ENCODE measurements at regions not wholly inside any gene's neighbourhood (a gene's known extent, or its start where the extent isn't known, plus 50 kb on each side); places are given as distances from the start of the nearest gene placed in this dataset.

DNA sequence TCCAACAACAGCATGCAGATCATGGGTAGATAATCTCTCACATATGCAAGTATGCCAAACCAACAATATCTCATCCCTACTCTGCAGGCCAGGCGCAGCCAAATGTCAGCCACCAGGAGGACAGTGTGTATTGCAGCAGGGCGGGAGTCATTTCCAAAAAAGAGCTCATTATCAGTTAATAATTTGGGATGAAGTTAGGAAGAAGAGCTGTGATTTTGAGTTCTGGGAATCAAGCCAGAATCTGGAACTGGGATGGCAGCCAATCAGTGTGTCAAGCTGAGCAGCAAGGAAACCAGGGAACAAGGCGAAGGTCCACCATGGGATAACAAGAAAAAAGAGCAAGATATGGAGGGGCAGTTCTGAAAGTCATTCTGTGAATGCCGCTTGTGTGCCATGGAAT lies 88.2 kb upstream of the CAMK2D start:
- DNase-seq (ENCODE audit: low read depth): no peak

DNA sequence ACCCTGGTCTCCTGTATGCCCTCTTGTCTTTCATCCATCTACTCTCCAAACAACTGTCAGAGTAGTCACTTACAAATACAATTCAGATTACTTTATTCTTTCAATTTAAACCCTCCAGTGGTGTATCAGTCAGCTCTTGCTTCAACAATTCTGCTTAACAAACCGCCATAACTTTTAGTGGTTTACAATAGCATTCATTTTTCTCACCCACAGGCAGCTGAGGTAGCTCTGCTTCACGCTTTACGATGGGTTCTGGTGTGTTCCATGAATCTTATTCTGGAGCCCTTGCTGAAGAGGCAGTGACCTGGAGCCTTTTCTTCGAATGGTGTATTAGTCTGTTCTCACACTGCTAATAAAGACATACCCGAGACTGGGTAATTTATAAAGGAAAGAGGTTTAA lies 86.2 kb upstream of the CAMK2D start:
- no peak for DNase-seq (ENCODE audit: low read depth)

DNA sequence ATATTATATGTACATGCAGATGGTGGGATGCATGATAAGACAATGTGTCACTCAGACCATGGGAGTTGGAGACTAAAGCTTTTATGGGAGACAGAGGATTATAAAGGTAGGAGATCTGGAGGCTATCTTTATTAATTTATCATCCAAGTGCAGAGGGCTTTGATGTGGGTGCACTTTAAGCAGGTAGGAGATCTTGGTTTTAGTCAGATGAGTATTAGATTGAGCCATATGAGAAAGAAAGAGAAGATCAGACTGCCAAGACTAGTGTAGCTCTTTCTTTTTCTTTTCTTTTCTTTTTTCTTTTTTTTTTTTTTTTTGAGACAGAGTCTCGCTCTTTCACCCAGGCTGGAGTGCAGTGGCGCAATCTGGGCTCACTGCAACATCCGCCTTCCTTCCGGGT lies 84.9 kb upstream of the CAMK2D start:
- DNase-seq (ENCODE audit: low read depth): no peak

DNA sequence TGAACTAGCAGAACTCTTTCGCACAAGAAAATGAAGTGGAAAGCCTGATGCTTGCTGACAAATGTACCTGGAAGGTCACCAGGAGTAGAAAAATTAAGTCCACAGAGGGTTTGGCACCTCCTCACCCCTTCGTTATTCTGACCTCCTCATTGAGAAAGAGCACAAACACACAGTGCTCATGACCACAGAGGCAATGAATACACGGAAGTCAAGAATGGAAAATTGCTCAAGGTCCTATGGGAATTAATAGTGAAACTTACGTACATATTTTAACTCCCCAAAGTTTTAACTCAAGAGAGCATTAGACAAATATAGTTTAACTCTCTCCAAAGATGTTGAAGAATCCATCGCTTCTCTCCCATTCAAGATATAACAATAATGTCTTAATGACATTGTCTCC lies 83.6 kb upstream of the CAMK2D start:
- DNase-seq (ENCODE audit: low read depth): no peak

DNA sequence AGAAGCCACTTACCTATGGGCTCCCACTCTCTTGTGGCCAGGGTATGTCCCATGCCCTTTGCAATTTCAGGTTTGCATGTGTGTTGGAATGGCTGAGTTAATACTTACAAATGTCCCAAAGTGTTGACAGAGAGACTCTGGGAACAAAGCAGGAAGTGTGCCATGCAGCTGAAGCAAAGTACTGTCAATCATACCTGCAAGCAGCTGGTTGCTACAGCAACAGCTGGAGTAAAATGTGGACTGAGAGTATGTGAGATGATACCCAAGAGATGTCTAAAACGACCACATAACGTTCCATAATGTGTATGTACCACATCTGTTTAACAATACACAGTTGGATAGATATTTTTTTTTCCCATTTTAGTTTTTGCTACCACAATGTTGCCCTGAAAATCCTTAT lies 82.8 kb upstream of the CAMK2D start:
- no peak for DNase-seq (ENCODE audit: low read depth)

DNA sequence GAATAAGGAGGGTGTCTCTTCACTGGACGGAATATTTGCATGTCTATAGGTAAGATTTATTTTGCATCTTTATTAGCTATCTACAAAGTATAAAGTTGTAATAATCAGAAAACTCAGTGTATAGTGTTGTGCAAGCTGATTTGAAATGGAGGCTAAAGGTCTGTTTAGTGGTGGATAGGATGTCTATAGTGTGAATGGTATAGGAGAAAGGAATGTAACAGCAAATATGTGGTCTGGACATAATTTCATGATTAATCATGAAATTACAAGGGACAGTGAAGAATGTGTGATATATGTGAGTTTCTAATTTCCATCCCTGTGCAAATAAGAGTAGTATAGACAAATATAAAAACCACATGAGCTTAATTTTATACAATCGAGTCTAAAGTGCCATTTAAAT lies 79.3 kb upstream of the CAMK2D start:
- no peak for DNase-seq (ENCODE audit: low read depth)

DNA sequence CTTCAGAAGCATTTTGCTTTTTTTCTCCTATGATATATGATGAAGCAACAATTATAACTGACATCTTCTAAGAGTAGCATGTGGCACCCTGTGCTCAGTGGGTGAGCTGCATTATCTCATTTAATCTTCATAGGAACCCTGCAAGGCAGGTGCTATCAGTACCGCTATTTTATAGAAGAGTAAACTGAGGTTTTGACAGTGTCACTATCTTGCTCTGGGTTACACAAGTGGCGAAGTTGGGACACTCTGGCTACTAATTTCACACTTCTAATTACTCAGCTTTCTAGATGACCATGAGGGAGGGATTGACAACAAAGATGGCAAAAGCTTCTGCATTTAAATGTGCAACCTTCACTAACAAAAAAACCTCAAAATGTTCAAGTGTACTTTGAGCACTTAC lies 76.9 kb upstream of the CAMK2D start:
- no peak for DNase-seq (ENCODE audit: low read depth)

DNA sequence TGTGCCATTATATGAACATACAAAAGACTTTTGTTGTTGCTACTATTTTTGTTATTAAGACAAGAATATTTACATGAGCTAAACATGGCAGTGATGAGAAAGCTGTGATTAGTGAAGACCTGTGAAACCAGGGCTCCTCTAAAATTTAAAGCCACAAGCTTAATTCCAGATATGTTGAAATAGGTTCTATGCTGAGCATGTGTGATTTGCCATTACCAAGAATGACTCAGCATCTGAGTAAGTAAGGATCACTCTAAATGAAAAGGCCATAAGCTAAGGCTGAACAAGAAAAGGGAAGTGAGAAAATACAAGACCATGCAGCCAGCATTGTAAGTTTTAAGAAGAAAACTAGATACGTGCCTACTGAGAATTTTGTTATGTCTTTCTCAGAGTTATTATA lies 75.9 kb upstream of the CAMK2D start:
- DNase-seq (ENCODE audit: low read depth): peak; percentile 69

DNA sequence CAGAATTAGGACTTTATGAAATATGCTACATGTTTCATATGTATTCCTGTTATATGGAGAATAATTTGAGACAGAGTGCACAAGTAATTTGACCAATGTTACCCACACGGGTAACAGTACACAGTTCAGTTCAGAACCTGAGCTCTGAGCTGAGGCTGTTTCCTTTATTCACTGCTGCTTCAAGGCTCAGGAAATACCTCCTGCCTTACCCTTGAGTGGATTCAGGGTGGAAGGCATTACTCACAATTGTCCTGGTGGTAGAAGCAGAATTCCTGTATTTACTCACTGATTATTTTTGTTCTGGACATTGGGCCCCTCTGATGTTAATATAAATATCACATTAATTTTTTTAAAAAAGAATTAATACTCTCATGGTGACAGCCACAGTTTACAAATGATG lies 73.5 kb upstream of the CAMK2D start:
- DNase-seq (ENCODE audit: low read depth): no peak

DNA sequence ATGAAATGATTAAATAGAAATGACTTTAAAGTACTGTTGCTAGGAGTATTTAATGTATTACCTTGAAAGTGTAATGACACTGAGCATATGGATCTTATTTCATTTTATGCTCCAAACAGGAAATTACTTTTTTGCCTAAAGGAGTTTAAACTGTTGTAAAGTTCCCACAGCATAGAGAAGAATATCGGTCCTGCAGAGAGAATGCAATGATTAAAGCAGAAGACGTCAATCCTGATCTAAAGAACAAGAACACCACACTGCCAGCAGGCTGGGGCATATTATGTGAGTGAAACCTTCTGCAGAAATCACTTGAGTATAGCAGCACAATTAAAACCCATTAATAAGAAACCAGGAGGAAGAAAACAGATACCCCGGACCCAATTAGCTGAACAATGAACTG lies 72.8 kb upstream of the CAMK2D start:
- DNase-seq (ENCODE audit: low read depth): no peak

DNA sequence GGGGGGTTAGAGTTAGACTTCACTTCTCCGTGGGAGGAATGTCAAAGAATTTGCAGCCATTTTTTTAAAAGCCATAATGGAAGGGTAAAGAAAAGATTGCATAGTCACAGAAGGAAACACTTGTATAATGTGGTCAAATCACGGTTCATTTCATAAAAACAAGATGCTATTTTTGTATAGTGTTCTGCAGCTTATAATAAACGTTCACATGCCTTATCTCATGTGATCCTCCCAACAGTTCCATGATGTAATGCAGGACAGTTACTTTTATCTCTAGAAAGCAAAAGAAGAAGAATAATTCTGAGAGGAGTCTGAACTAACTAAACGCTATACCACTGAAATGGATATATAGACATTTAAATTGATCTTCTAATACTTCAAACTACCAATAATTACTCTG lies 71.3 kb upstream of the CAMK2D start:
- DNase-seq (ENCODE audit: low read depth): no peak

DNA sequence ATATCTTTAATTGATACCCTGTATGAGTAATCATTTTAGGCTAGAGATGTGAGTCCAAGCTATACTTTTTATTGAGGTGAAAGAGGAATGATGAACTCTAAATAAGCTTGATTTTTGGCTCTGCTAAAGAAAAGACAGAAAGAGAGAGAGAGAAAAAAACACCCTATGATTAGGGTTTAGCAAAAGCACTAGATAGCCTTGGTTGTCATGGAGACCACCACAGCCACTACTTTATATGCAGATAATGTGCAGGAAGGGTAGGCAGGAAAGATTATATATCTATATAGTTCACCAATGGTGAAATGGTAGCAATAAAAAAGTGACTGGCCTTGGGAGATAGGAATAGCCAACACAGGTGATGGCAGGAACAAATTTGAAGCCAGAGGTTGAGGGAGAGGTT lies 69.9 kb upstream of the CAMK2D start:
- no peak for DNase-seq (ENCODE audit: low read depth)

DNA sequence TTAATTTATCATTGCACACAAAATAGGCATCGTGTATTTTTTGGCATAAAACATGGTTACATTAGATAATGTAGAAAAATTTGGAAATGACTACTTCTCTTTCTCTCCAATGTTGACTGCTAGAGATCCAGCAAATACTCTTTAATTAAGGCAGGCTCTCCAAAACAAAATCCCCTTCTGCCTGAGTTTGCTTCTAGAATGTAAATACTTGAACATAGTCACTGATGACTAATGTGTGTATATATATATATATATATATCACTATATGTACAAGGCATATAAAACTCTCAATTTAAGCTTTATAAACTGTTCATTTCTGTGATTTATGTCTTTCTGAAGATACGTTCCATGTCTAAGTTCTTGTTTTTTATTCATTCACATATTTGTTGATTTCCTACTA lies 67.2 kb upstream of the CAMK2D start:
- no peak for DNase-seq (ENCODE audit: low read depth)

DNA sequence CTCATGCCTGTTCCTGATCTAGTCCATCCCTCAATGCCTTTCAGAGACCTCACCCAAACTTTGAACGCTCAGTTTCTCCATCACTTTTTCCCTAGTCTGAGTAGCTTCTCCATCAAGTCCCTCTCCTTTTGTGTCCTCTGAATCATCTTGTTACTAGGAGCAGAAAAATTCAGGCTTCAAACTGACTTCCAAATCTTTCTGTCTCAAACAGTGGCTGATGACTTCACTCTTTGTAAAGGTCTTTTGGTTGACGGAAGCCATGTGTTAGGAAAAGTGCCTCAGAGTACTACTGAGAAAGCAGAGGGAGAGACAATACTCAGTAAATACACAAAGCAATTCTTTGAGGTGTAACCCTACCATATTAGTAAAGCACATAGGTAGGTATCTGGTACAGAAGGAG lies 65.7 kb upstream of the CAMK2D start:
- DNase-seq (ENCODE audit: low read depth): no peak

DNA sequence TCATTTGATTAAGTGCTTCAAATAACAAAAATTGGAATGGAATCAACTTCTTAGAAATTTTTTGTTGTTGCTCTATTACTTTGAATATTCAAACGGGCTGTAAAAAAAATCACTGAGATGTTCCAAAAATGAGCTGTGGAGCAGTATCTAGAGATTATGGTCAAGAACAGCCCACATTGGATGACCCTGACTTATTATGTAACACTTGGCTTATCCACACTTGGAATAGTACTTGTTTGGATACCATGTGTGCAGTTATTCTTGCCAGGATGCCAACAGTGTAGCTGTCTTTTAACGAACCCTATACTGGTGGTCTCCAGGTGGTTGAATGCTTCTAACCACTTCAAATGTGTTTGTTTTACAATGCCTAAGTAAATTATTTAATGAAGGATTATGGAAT lies 64.9 kb upstream of the CAMK2D start:
- no peak for DNase-seq (ENCODE audit: low read depth)

DNA sequence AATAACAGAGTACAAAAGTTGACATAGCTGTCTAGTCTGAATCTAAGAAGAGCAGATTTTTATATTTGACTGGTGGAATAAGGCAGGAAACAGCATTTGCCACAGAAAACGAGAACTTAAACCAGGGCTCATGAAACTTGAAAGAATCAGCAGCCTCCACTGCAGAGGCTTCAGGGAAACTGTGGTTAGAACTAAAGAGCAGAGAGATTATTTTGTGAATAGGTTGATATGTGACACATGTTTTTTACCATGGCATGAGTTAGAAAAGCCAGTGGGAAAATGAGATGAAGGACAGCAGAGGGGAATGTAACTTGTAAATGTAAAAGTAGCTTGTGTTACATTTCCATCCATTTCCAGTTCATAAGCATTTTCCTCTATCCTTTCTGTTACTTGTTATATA lies 63.7 kb upstream of the CAMK2D start:
- no peak for DNase-seq (ENCODE audit: low read depth)

DNA sequence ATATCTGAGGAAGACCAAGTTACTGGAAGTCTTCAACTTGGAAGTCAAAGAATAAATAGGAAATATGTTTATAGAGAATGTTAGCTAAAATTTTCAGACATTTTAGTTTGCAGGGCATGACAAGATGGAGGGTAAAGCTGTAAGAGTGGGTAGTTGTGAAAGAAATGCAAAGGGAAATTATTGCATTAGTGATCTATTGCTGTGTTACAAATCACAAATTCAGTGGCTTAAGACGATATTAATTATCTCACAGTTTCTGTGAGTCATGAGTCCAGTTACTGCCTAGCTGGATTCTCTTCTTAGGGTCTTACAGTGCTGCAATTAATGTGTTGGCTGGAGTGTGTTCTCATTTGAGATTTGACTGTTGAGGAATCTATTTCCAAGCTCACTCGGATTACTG lies 62.9 kb upstream of the CAMK2D start:
- DNase-seq (ENCODE audit: low read depth): no peak

DNA sequence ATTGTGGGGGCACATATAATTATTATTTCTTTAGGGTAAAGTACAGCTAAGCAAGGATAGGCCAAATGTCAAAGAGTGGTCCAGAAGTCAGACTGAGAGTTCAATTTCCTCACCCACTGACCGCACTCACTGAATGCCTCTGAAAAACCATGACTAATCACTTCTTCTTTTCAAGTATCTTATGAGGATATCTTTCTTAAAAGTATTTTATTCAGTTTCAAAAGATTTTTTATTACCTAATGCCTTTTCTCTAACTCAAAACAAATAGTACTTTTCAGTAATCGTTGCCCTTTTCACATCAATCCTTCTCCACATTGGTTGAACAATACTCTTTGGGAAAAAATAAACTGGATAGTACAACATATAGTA lies 61.7 kb upstream of the CAMK2D start:
- DNase-seq (ENCODE audit: low read depth): no peak

DNA sequence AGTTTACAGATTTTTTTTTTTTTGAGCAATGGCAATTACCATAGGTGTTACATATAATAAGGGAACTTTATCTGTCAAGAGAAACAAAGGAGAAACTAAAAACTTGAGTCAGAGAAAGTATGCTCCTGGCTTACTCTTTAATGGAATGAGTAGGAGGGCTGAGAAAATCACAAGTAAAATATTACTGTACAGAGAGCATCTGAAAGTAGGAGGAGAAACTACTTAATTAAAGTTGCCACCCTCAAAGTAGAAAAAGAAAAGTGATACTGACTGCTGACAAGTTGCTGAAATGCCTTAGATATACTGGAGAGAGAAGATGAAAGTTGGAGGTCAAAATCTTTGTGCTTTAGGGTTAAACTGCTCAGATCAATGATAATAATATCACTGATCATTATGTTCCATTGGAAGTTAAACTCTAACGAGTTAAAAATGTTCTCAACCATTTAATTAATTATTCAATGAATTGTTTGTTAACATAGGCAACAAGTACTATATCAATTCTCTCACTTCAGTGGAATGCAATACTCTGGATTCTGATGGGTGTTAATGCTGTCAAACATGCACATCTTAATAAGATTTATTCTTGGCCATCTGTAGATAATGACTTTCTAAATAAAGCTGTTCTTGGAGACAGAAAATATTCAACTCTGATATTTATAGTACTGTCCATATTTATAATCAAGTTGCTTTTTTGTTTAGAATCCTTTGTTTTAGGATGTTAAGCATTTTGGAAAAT lies 61.2 kb upstream of the CAMK2D start:
- no peak for DNase-seq (ENCODE audit: low read depth)

DNA sequence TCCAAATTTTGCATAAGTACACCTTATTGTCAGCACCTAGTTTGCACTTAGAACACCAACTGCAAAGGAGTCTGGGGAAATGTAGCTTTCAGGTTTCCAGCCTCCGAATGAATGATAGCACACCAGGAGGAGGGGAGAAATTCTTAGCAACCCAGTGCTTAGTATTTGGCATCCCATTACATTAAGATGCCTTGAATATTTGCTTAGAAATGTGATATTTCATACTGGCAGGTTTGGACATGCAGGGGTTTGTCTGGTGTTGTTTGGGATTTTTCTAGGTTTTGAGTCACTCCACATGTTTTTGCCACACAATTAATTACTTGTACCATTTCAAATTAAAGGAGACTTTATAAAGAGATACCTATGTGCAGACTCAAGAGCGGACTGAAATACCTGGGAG lies 60.3 kb upstream of the CAMK2D start:
- DNase-seq (ENCODE audit: low read depth): no peak

DNA sequence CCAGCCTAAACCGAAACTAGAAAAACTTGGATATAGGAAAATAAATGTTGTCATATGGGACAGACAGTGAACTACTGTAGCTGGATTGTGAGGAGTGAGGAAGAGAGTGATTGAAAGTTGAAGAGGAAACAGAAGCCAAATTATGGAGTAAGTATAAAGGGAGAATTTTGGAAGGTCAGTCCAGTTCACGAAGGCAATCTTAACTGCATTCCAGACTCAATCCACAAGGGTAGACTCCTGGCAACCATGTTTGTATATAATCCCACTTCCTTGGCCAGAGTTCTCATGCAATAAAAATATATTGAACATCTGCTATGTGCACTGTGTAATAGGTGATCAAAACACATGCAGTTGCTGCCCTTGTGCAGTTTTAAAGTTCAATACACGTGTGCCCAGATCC lies 58.6 kb upstream of the CAMK2D start:
- no peak for DNase-seq (ENCODE audit: low read depth)

DNA sequence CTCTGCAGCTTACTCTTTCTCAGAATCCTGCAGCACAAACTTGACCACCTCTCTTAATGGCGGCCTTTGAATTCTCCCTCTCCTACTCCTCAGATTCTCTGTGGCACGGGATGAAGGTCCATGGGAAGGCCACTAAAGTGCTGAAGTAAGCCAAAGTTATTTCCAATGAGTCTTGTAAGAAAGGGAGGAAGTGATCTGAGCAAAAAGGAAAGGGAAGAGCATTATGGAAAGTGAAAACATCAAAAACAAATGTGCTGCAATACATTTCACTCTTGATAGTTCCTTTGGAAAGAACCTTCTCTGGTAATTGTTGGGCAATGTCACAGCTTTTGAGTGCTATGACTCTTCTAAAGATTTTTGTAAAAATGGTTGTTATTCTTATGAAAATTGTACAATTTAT lies 54.3 kb upstream of the CAMK2D start:
- DNase-seq (ENCODE audit: low read depth): no peak

DNA sequence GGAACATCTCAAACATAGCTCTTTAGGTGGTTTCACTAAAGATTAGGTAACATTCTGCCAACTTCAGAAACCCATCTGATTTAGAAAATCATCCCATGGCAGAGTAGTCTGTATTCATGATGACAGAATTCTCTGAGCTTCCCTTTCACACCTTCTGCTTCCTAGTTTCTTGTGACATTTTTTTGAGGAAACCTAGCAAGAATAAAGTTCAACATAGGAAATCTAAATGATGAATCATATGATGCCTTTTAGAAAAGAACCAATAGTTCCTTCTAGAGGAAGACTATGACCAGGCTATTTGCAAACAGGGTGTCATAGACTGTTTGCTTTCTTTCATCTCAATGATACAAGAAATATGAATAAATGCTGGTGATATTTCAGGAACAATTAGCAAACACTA lies 49.8 kb upstream of the CAMK2D start:
- DNase-seq (ENCODE audit: low read depth): no peak
